Astrocyte (in vitro differentiated cells and primary cell): ENCODE measurements at regions not wholly inside any gene's neighbourhood (a gene's known extent, or its start where the extent isn't known, plus 50 kb on each side); places are given as distances from the start of the nearest gene placed in this dataset.

Experiments
- DNase-seq: peaks from one replicate; pipeline ENCODE4 v3.0.0-alpha.2; 2010; ENCODE audit warnings: low read depth
- FAIRE-seq: peaks from 2 replicates; lab custom pipeline; 2011; peaks lifted over from hg19 to GRCh38; lab: Jason Lieb, UNC
- H2AFZ ChIP-seq: 2 replicates; pipeline ENCODE4 v1.6.0; 2012; ENCODE audit warnings: low read depth, low read length, inconsistent platforms
- H3K27ac ChIP-seq: 2 replicates; pipeline ENCODE4 v1.5.1; 2011; ENCODE audit warnings: low read depth, low read length, inconsistent platforms
- H3K27me3 ChIP-seq: 2 replicates; pipeline ENCODE4 v1.6.0; 2011; ENCODE audit warnings: low read length, inconsistent platforms; ENCODE audit not compliant: insufficient read depth
- H3K36me3 ChIP-seq: 2 replicates; pipeline ENCODE4 v1.5.1; 2011; ENCODE audit warnings: low read length, inconsistent platforms; ENCODE audit not compliant: insufficient read depth
- H3K4me1 ChIP-seq: 2 replicates; pipeline ENCODE4 v1.5.1; 2011; ENCODE audit warnings: low read length, inconsistent platforms; ENCODE audit not compliant: insufficient read depth
- H3K4me2 ChIP-seq: 2 replicates; pipeline ENCODE4 v1.6.0; 2012; ENCODE audit warnings: low read length, inconsistent platforms
- H3K4me3 ChIP-seq: 2 replicates; pipeline ENCODE4 v1.5.1; 2011; ENCODE audit warnings: low read depth, mild to moderate bottlenecking, low read length, inconsistent platforms; ENCODE audit not compliant: insufficient read depth
- H3K79me2 ChIP-seq: 2 replicates; pipeline ENCODE4 v1.6.0; 2012; ENCODE audit warnings: mild to moderate bottlenecking, low read length, inconsistent platforms; ENCODE audit not compliant: insufficient read depth
- H3K9ac ChIP-seq: 2 replicates; pipeline ENCODE4 v1.6.0; 2012; ENCODE audit warnings: mild to moderate bottlenecking, low read length, inconsistent platforms
- H3K9me3 ChIP-seq: 2 replicates; pipeline ENCODE4 v1.5.1; 2012; ENCODE audit warnings: low read depth, mild to moderate bottlenecking, low read length, inconsistent platforms; ENCODE audit not compliant: insufficient read depth
- H4K20me1 ChIP-seq: 2 replicates; pipeline ENCODE4 v1.6.0; 2012; ENCODE audit warnings: low read length, inconsistent platforms; ENCODE audit not compliant: insufficient read depth
- H3K27ac Mint-ChIP-seq: one replicate; pipeline ENCODE4 v1.8.0; 2021; ENCODE audit warnings: mild to moderate bottlenecking, mixed read lengths; ENCODE audit not compliant: unreplicated experiment
- H3K27me3 Mint-ChIP-seq: one replicate; pipeline ENCODE4 v1.8.0; 2021; ENCODE audit warnings: low read depth, mixed read lengths; ENCODE audit not compliant: unreplicated experiment
- H3K36me3 Mint-ChIP-seq: one replicate; pipeline ENCODE4 v1.8.0; 2021; ENCODE audit warnings: low read depth, mixed read lengths; ENCODE audit not compliant: unreplicated experiment
- H3K4me1 Mint-ChIP-seq: one replicate; pipeline ENCODE4 v1.8.0; 2021; ENCODE audit warnings: low read depth, mixed read lengths; ENCODE audit not compliant: unreplicated experiment
- H3K4me3 Mint-ChIP-seq: one replicate; pipeline ENCODE4 v1.8.0; 2021; ENCODE audit warnings: mild to moderate bottlenecking, moderate library complexity, mixed read lengths; ENCODE audit not compliant: unreplicated experiment
- H3K9me3 Mint-ChIP-seq: one replicate; pipeline ENCODE4 v1.8.0; 2021; ENCODE audit warnings: mild to moderate bottlenecking, mixed read lengths; ENCODE audit not compliant: unreplicated experiment
- EZH2 ChIP-seq: IDR thresholded peaks from 2 replicates; pipeline ENCODE4 v1.6.1; 2012; ENCODE audit warnings: mild to moderate bottlenecking, low read length, inconsistent platforms; ENCODE audit not compliant: insufficient read depth
- TF ChIP-seq, protein P1 (sequence below): IDR thresholded peaks from 2 replicates; pipeline ENCODE4 v1.5.1; 2011; ENCODE audit warnings: low read depth, mild to moderate bottlenecking, inconsistent platforms, low read length, moderate library complexity; ENCODE audit not compliant: insufficient read depth

- Mint-ChIP-seq H3K27ac (no peak overlapping the region), H3K9me3 (no peaks in the 10 kb centered on the region), H3K36me3 (no peaks in the 10 kb centered on the region), H3K27me3 (no peaks in the 10 kb centered on the region), H3K4me3 (no peak overlapping the region), H3K4me1 (no peaks in the 10 kb centered on the region)
- H3K4me1 ChIP-seq: no peaks in the 10 kb centered on the region
- no peaks in the 10 kb centered on the region for H3K9me3 ChIP-seq
- no peak overlapping the region for H3K4me2 ChIP-seq
- FAIRE-seq (no peak), DNase-seq (no peak)
- H2AFZ ChIP-seq: no peak overlapping the region
- H3K9ac ChIP-seq: no peak overlapping the region
- no peaks in the 10 kb centered on the region for H4K20me1 ChIP-seq
- TF ChIP-seq, protein P1, sequence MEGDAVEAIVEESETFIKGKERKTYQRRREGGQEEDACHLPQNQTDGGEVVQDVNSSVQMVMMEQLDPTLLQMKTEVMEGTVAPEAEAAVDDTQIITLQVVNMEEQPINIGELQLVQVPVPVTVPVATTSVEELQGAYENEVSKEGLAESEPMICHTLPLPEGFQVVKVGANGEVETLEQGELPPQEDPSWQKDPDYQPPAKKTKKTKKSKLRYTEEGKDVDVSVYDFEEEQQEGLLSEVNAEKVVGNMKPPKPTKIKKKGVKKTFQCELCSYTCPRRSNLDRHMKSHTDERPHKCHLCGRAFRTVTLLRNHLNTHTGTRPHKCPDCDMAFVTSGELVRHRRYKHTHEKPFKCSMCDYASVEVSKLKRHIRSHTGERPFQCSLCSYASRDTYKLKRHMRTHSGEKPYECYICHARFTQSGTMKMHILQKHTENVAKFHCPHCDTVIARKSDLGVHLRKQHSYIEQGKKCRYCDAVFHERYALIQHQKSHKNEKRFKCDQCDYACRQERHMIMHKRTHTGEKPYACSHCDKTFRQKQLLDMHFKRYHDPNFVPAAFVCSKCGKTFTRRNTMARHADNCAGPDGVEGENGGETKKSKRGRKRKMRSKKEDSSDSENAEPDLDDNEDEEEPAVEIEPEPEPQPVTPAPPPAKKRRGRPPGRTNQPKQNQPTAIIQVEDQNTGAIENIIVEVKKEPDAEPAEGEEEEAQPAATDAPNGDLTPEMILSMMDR: no peak
- TF ChIP-seq EZH2: no peak
- H3K79me2 ChIP-seq: no peaks in the 10 kb centered on the region
- no peaks in the 10 kb centered on the region for H3K36me3 ChIP-seq
- H3K27ac ChIP-seq: no peak overlapping the region
- no peaks in the 10 kb centered on the region for H3K27me3 ChIP-seq
- no peak overlapping the region for H3K4me3 ChIP-seq
Observed at GRCh38 chr4:162245051-162245450, 81.3 kb upstream of the FSTL5 start.

- no peaks in the 10 kb centered on the region for H3K9me3 Mint-ChIP-seq
- Histone ChIP-seq H3K4me3 (no peak overlapping the region), H3K9me3 (no peaks in the 10 kb centered on the region), H3K27ac (no peak overlapping the region), H3K4me2 (no peak overlapping the region), H3K4me1 (no peaks in the 10 kb centered on the region), H3K27me3 (no peaks in the 10 kb centered on the region), H4K20me1 (no peaks in the 10 kb centered on the region), H2AFZ (no peak overlapping the region), H3K9ac (no peak overlapping the region), H3K79me2 (no peaks in the 10 kb centered on the region), H3K36me3 (no peaks in the 10 kb centered on the region)
- no peaks in the 10 kb centered on the region for H3K4me1 Mint-ChIP-seq
- no peaks in the 10 kb centered on the region for H3K36me3 Mint-ChIP-seq
- H3K27me3 Mint-ChIP-seq: no peaks in the 10 kb centered on the region
- no peak overlapping the region for H3K4me3 Mint-ChIP-seq
- TF ChIP-seq, protein P1: no peak
- TF ChIP-seq EZH2: no peak
- no peak for FAIRE-seq
- DNase-seq: no peak
- no peak overlapping the region for H3K27ac Mint-ChIP-seq
Observed at GRCh38 chr4:162241857-162242256, 78.1 kb upstream of the FSTL5 start.

GRCh38 chr4:162239992-162240769 lies 76.4 kb upstream of the FSTL5 start:
- H3K36me3 ChIP-seq: no peaks in the 10 kb centered on the region
- no peak overlapping the region for H2AFZ ChIP-seq
- H3K9ac ChIP-seq: no peak overlapping the region
- Mint-ChIP-seq H3K27me3 (no peaks in the 10 kb centered on the region), H3K27ac (no peak overlapping the region), H3K9me3 (no peaks in the 10 kb centered on the region), H3K4me3 (no peak overlapping the region), H3K36me3 (no peaks in the 10 kb centered on the region), H3K4me1 (no peaks in the 10 kb centered on the region)
- no peaks in the 10 kb centered on the region for H3K4me1 ChIP-seq
- no peak overlapping the region for H3K4me3 ChIP-seq
- no peaks in the 10 kb centered on the region for H4K20me1 ChIP-seq
- H3K79me2 ChIP-seq: no peaks in the 10 kb centered on the region
- no peaks in the 10 kb centered on the region for H3K9me3 ChIP-seq
- no peak overlapping the region for H3K27ac ChIP-seq
- no peaks in the 10 kb centered on the region for H3K27me3 ChIP-seq
- TF ChIP-seq, protein P1: no peak
- TF ChIP-seq EZH2: no peak
- H3K4me2 ChIP-seq: no peak overlapping the region
- DNase-seq (no peak), FAIRE-seq (no peak)
